Hepatic stellate cell (primary cell): ENCODE measurements at regions not wholly inside any gene's neighbourhood (a gene's known extent, or its start where the extent isn't known, plus 50 kb on each side); places are given as distances from the start of the nearest gene placed in this dataset.
A peak's percentile ranks its signal among the peaks of the same experiment; 100 is the strongest.
"Not testable (repeated sequence)": the region's sequence is repeated elsewhere in the genome, so short reads cannot be mapped to it uniquely, and the experiment has no call there.

ENCODE experiments used
- DNase-seq: peaks from one replicate; pipeline ENCODE4 v3.0.0; 2011; ENCODE audit warnings: low spot score

GRCh38 chr2:160803881-160804280 is 310.3 kb upstream of the RBMS1 start:
- DNase-seq, result no peak

GRCh38 chr2:160810406-160810805 is 316.8 kb upstream of the RBMS1 start:
- no peak for DNase-seq

- DNase-seq, result no peak
Observed at GRCh38 chr2:160812830-160813505, 319.4 kb upstream of the RBMS1 start.

DNA sequence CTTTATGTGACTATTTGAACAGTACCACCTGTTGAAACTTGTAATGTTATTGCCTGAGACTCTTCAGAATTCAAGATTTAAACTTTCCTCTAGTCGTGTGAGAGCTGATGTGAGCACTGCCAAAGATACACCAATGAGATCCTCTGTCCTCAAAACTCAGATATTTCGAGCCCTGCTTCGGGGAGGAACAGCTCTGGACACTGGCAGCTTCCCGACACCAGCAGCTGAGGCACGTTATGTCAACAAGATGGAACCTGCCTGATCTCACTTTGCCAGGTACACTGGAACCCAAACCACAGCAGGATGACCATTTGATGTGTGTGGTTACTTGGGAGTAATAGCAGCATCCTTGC is 319.9 kb upstream of the RBMS1 start:
- no peak for DNase-seq

- no peak for DNase-seq
Observed at GRCh38 chr2:160816916-160817499, 323.4 kb upstream of the RBMS1 start.

DNA sequence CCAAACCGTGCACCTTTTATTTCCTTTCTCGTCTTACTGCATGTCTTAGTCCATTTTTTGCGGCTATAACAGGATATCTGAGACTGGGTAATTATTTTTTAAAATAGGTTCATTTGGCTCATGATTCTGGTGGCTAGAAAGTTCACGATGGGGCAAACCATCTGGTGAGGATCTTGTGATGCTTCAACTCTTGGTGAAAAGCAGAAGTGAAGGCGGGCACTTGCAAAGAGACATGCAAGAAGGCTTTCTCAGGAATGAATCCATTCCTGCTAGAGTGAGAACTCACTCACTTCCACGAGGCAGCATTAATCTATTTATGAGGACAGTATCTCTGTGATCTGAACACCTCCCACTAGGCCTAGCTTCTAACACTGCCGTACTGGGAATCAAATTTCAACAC is 327.1 kb upstream of the RBMS1 start:
- no peak for DNase-seq

GRCh38 chr2:160822006-160822405 is 328.4 kb upstream of the RBMS1 start:
- no peak for DNase-seq

DNA sequence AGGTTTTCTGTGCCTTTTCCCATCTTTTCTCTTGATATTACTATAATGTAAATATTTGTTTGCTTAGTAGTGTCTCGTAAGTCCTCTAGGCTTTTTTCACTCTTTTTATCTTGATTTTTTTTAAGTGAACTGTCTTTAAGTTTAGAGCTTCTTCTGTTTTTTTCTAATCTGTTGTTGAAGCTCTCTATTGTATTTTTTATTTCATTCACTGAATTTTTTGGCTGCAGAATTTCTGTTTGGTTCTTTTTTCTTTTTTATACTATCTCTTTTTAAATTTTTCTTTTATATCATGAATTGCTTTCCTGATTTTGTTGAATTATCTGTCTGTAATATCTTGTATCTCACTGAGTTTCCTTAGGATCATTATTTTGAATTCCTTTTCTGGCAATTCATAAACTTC is 331.8 kb upstream of the RBMS1 start:
- no peak for DNase-seq

DNA sequence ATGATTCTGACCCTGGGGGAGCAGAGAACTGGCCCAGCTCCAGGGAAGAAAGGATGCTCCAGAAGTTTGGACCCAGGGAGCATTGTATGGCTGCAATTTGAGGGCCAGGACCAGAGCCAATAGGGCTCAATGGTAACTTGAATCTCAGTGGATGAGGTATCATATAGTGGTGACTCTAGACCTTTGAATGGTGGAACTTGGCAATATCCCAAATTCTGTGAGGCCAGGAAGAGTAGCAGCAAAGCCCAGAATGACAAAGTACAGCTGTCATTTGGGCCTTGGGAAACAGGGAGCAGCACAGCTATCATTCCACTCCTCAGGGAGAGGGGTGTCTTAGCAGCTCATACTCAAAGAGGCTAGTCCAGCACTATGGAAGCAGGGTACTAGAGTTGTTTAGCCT is 332.9 kb upstream of the RBMS1 start:
- DNase-seq, result no peak

GRCh38 chr2:160828076-160828475 is 332.2 kb upstream of the TANK start:
- DNase-seq, result no peak

GRCh38 chr2:160832381-160832780 is 327.8 kb upstream of the TANK start:
- DNase-seq, result not testable (repeated sequence)

DNA sequence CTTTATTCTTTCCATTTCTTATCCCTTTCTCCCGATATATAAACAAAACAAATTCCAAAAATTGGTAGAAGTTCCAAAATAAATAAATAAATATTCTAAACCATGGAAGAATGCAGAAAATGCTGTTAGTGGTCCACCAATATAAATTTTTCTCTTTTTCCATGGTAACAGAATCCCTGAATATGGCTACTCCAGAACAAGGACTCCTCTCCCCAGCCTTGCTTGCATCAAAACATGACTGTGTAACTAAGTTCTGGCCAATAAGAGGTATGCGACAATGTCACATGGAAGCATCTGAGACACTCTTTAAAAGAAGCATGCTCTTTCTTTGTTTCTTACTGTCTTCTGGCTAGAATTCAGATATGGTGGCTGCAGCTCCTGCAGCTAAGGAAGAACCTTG is 325.1 kb upstream of the TANK start:
- no peak for DNase-seq

GRCh38 chr2:160836755-160837154 is 323.5 kb upstream of the TANK start:
- peak; percentile 54 for DNase-seq

DNA sequence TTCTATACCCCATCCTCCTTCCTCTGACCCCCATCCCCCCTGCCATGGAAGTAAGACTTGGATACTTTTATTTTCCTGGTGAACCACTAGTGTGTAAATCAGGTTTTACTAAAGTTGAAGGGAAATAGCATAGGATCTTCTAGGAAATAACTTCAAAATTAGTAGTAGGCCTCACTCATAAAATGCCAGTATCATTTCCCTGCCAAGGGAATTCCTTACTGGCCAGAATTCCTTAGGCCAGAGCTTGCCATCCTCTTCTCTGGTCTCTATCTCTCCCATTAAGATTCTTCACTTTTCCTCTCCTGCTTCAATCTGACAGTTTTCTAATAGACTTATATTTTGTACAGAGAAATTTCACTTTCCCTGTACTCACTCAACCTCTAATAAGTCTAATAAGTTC is 322.8 kb upstream of the TANK start:
- DNase-seq, result no peak

GRCh38 chr2:160838147-160838546 is 322.1 kb upstream of the TANK start:
- no peak for DNase-seq

DNA sequence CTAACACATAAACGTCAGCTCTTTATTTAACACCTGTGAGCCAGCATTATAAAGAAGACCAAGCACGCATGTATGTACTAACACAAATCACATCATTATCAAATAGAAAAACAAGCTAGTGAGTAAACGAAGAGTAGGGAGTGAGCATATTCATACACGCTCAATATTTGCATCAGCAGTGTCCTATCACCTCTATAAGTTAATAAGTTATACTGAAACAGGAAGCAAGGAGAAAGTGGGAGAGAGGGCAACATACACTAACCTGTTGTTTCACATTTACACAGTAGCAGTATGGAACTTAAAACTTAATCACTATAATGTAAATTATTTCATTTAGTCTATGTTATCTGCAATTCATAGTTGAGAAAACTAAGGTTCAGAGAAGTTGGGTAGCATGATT is 321.5 kb upstream of the TANK start:
- no peak for DNase-seq

- DNase-seq, result no peak
Observed at GRCh38 chr2:160842286-160842685, 317.9 kb upstream of the TANK start.

DNA sequence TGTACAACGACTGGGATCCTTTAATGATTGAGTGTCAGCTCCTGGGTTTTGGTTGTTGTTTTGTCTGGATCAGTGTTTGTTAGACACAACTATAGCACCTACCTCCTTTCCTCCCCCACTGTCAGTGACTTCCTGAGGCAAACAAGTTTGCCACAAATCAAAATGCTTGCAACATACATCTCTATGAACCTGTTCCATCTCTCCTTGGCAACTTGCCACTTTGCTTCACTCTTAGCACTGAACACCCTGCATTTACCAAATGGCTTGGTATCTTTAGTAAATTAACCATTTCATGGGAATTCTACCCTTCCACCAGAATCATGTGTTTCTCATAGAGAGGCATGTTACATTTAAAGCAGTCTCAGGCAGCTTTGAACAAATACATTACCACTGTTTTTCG is 301.1 kb upstream of the TANK start:
- DNase-seq, result no peak

DNA sequence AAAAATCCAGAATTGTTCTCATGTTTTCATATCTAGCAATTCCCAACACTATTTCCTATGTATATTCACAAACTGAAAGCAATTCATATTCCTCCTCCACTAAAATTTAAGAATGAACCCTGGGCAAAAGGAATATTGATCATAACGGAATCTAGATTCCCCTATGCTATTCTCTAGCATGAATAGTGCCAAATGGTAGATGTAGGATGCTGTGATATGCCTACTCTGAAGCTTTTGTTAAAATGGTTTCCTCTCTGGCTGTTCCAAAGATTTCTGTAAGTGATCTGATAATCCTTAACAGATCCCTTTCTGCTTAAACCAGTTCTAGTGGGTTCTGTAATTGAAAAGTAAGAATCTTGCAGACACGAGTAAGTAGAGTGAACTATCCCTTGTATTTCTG is 298.0 kb upstream of the TANK start:
- no peak for DNase-seq

DNA sequence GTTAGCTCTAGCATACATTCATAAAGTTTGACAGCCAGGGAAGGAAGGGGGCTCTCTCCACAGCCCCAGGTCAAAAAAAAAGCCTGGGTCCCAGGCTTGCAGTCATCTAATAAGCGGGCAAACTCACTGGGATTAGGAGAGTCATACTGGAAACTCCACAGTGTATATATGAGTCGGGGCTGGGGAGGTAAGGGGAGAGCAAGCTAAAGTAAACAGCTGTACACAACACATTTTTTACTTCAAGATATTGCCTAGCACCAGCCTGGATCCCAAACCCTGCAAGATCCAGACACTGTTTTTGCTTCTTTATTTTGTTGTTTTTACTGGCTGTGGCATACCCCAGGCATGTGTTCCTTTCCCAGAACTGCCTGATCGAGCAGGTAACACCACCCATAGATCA is 291.3 kb upstream of the TANK start:
- no peak for DNase-seq

- DNase-seq, result peak; percentile 22
Observed at GRCh38 chr2:160869411-160869810, 290.8 kb upstream of the TANK start.

DNA sequence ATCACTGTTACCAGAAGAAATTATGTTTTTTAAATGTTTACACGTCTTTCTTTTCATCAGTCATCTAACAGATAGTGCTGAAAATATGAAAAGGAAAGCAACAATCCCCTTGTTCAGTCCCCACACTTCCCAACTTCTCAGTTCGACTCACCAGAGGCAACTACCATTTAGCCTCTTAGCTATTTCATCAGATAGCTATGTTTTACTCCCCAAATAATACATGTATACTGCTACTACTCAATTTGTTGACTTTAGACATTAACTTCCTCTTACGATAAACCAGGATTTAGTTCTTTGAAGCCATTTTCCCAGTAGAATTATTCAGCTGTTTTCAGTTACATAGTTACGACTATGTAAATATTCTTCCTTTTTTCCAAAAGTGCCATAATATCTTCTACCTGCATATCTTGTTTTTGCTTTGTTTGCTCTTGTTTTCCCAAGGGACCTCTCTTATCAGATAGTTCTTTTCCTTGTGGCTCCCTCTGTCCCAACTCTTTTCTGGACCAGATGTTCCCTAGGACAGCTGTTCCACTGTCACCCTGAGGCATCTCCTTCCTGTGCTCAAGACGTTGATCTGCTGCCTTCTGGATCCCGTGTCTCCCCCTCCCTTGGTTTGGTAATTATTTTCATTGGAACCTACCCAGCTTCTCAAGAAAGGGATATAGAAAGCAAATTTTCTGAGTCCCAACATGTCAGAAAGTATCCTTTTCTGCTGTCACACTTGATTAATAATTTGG is 289.3 kb upstream of the TANK start:
- no peak for DNase-seq

- no peak for DNase-seq
Observed at GRCh38 chr2:160871953-160872352, 288.3 kb upstream of the TANK start.

GRCh38 chr2:160876029-160876428 is 284.2 kb upstream of the TANK start:
- DNase-seq, result no peak
